Esophagus (tissue), 2 donors: ENCODE measurements at regions not wholly inside any gene's neighbourhood (a gene's known extent, or its start where the extent isn't known, plus 50 kb on each side); places are given as distances from the start of the nearest gene placed in this dataset.
"Not testable (repeated sequence)": the region's sequence is repeated elsewhere in the genome, so short reads cannot be mapped to it uniquely, and the experiment has no call there.

Experiments used
- H3K27ac ChIP-seq, 2 donors: one replicate each; pipeline ENCODE4 v1.5.1; 2013; ENCODE audit warnings: low read depth in 2 of 2, mild to moderate bottlenecking in 2 of 2, inconsistent platforms in 1 of 2, low read length in 1 of 2, moderate library complexity in 1 of 2
- H3K27me3 ChIP-seq, 2 donors: one replicate each; pipeline ENCODE4 v1.6.1; 2013; ENCODE audit warnings: low read length in 2 of 2, control low read depth in 1 of 2, mild to moderate bottlenecking in 1 of 2; ENCODE audit not compliant: insufficient read depth in 2 of 2, control insufficient read depth in 1 of 2
- H3K36me3 ChIP-seq, 2 donors: one replicate each; pipeline ENCODE4 v1.6.1; 2013; ENCODE audit warnings: low read length in 1 of 2; ENCODE audit not compliant: control insufficient read depth in 2 of 2, insufficient read depth in 2 of 2
- H3K4me1 ChIP-seq, 2 donors: one replicate each; pipeline ENCODE4 v1.6.1; 2013; ENCODE audit warnings: low read length in 1 of 2; ENCODE audit not compliant: control insufficient read depth in 2 of 2, insufficient read depth in 2 of 2
- H3K4me3 ChIP-seq, 2 donors: one replicate each; pipeline ENCODE4 v1.5.1; 2013; ENCODE audit warnings: low read length in 2 of 2, mild to moderate bottlenecking in 2 of 2, low read depth in 1 of 2, moderate library complexity in 1 of 2
- H3K9me3 ChIP-seq, 2 donors: one replicate each; pipeline ENCODE4 v1.6.1; 2013; ENCODE audit warnings: mild to moderate bottlenecking in 2 of 2, low read depth in 1 of 2, low read length in 1 of 2, moderate library complexity in 1 of 2; ENCODE audit not compliant: control insufficient read depth in 2 of 2, insufficient read depth in 1 of 2
- WGBS, 2 donors: extraction: QIAGEN DNeasy Blood & Tissue Kit; methylation state at CpG; one replicate each; pipeline ENCODE4 v1.1.7; 2013; 5-methylcytosine and 5-hydroxymethylcytosine counted together
- donor health status: healthy with polysubstance abuse.
- donor health status: Bipolar disorder and iron deficiency.

GRCh38 chr6:16821834-16822264 lies 60.6 kb upstream of the ATXN1 start:
- H3K4me3 ChIP-seq, result no peak overlapping the region
- no peaks in the 10 kb centered on the region for H3K9me3 ChIP-seq
- no peaks in the 10 kb centered on the region for H3K4me1 ChIP-seq
- H3K36me3 ChIP-seq, result no peaks in the 10 kb centered on the region
- 73 to 85% methylated on average over 5 of the region's 5 CpGs for WGBS, 2 donors
- H3K27me3 ChIP-seq, result no peaks in the 10 kb centered on the region
- no peak overlapping the region for H3K27ac ChIP-seq

- H3K36me3 ChIP-seq, H3K27me3 ChIP-seq, H3K27ac ChIP-seq, H3K9me3 ChIP-seq, H3K4me3 ChIP-seq, H3K4me1 ChIP-seq: not testable (repeated sequence)
- 93 to 94% methylated on average over 3 of the region's 3 CpGs for WGBS, 2 donors
Observed at GRCh38 chr6:16820262-16820661, 59.0 kb upstream of the ATXN1 start.

- H3K36me3 ChIP-seq, result no peaks in the 10 kb centered on the region
- no peaks in the 10 kb centered on the region for H3K9me3 ChIP-seq
- no peaks in the 10 kb centered on the region for H3K4me1 ChIP-seq
- no peak overlapping the region for H3K27ac ChIP-seq
- WGBS, 2 donors, result 69 to 79% methylated on average over 3 of the region's 3 CpGs
- H3K4me3 ChIP-seq, result no peak overlapping the region
- H3K27me3 ChIP-seq, result no peaks in the 10 kb centered on the region
Observed at GRCh38 chr6:16819752-16820151, 58.5 kb upstream of the ATXN1 start.

- Histone ChIP-seq H3K27me3 (no peaks in the 10 kb centered on the region), H3K36me3 (no peaks in the 10 kb centered on the region), H3K27ac (no peak overlapping the region), H3K9me3 (no peaks in the 10 kb centered on the region), H3K4me1 (no peaks in the 10 kb centered on the region), H3K4me3 (no peak overlapping the region)
- 74 to 83% methylated on average over 5 of the region's 5 CpGs for WGBS, 2 donors
Observed at GRCh38 chr6:16818992-16819626, 57.8 kb upstream of the ATXN1 start.

- WGBS, 2 donors, result 84 to 89% methylated on average over 3 of the region's 3 CpGs
- Histone ChIP-seq H3K9me3 (no peaks in the 10 kb centered on the region), H3K4me1 (no peaks in the 10 kb centered on the region), H3K36me3 (no peaks in the 10 kb centered on the region), H3K27me3 (no peaks in the 10 kb centered on the region), H3K27ac (no peak overlapping the region), H3K4me3 (no peak overlapping the region)
Observed at GRCh38 chr6:16817594-16817993, 56.3 kb upstream of the ATXN1 start.

GRCh38 chr6:16816891-16817290 lies 55.6 kb upstream of the ATXN1 start:
- Histone ChIP-seq H3K27ac (no peak overlapping the region), H3K36me3 (no peaks in the 10 kb centered on the region), H3K4me3 (no peak overlapping the region), H3K9me3 (no peaks in the 10 kb centered on the region), H3K4me1 (no peaks in the 10 kb centered on the region), H3K27me3 (no peaks in the 10 kb centered on the region)
- 73 to 81% methylated on average over 3 of the region's 3 CpGs for WGBS, 2 donors

GRCh38 chr6:16812993-16813392 lies 51.7 kb upstream of the ATXN1 start:
- Histone ChIP-seq H3K27ac (no peak overlapping the region), H3K4me1 (no peaks in the 10 kb centered on the region), H3K4me3 (no peak overlapping the region), H3K27me3 (no peaks in the 10 kb centered on the region), H3K36me3 (no peaks in the 10 kb centered on the region), H3K9me3 (no peaks in the 10 kb centered on the region)
- 90% methylated on average over 2 of the region's 2 CpGs for WGBS, 2 donors

- 74 to 77% methylated on average over 2 of the region's 2 CpGs for WGBS, 2 donors
- Histone ChIP-seq H3K27me3 (no peaks in the 10 kb centered on the region), H3K36me3 (no peaks in the 10 kb centered on the region), H3K4me3 (no peak overlapping the region), H3K9me3 (no peaks in the 10 kb centered on the region), H3K27ac (no peak overlapping the region), H3K4me1 (no peaks in the 10 kb centered on the region)
Observed at GRCh38 chr6:16811277-16811979, 50.2 kb upstream of the ATXN1 start.
